Nephron progenitor cell (in vitro differentiated cells): ENCODE measurements at regions not wholly inside any gene's neighbourhood (a gene's known extent, or its start where the extent isn't known, plus 50 kb on each side); places are given as distances from the start of the nearest gene placed in this dataset.

Experiments
- DNase-seq: peaks from one replicate; pipeline ENCODE4 v3.0.0; 2021
- H3K27ac Mint-ChIP-seq: 2 replicates; pipeline ENCODE4 v1.8.0; 2021; ENCODE audit warnings: mild to moderate bottlenecking, moderate library complexity, mixed read lengths
- H3K27me3 Mint-ChIP-seq: 2 replicates; pipeline ENCODE4 v1.8.0; 2021; ENCODE audit warnings: mild to moderate bottlenecking, low read depth, mixed read lengths; ENCODE audit not compliant: poor library complexity
- H3K36me3 Mint-ChIP-seq: 2 replicates; pipeline ENCODE4 v1.8.0; 2021; ENCODE audit warnings: low read depth, mixed read lengths
- H3K4me1 Mint-ChIP-seq: 2 replicates; pipeline ENCODE4 v1.8.0; 2021; ENCODE audit warnings: mixed read lengths
- H3K4me3 Mint-ChIP-seq: 2 replicates; pipeline ENCODE4 v1.8.0; 2021; ENCODE audit warnings: mild to moderate bottlenecking, moderate library complexity, mixed read lengths
- H3K9me3 Mint-ChIP-seq: 2 replicates; pipeline ENCODE4 v1.8.0; 2021; ENCODE audit warnings: mild to moderate bottlenecking, moderate library complexity, mixed read lengths
- TF ChIP-seq, protein P1 (sequence below): fragments of 200-600 bp; sonication (generic); IDR thresholded peaks from 2 replicates; pipeline ENCODE4 v1.5.0; 2021; ENCODE audit warnings: antibody characterized with exemption

DNA sequence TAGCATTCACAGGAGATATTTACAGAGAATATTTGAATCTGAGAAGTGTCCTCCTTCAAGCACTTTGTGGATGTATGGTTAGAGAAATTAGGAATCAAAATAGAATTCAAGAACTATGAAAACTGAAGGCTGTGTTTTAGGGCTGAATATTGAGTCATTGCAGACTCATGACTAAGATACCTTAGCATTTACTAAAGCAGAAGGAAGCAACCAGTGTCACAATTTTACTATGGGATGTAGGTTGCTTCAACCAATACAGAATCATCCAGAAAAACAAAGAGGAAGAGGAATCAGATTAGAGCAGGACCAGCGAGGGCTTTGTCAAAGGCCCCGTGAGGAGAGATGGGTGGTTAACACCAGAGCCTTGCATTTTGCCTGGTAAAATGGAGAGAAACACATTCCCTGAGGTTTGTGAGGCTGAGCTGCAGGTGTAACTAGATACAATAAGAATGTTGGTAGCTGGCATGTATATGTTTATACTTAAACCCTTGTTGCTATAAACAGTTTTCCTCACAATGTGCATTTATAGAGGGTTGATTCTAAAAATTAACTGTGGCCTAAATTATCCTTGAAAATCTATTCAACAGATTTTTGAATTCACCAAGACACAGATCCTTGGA is 518.1 kb downstream of the AGTPBP1 start:
- TF ChIP-seq, protein P1, sequence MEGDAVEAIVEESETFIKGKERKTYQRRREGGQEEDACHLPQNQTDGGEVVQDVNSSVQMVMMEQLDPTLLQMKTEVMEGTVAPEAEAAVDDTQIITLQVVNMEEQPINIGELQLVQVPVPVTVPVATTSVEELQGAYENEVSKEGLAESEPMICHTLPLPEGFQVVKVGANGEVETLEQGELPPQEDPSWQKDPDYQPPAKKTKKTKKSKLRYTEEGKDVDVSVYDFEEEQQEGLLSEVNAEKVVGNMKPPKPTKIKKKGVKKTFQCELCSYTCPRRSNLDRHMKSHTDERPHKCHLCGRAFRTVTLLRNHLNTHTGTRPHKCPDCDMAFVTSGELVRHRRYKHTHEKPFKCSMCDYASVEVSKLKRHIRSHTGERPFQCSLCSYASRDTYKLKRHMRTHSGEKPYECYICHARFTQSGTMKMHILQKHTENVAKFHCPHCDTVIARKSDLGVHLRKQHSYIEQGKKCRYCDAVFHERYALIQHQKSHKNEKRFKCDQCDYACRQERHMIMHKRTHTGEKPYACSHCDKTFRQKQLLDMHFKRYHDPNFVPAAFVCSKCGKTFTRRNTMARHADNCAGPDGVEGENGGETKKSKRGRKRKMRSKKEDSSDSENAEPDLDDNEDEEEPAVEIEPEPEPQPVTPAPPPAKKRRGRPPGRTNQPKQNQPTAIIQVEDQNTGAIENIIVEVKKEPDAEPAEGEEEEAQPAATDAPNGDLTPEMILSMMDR: no peak
- no peaks in the 10 kb centered on the region for H3K36me3 Mint-ChIP-seq
- H3K27me3 Mint-ChIP-seq: peaks cover 3% of the 10 kb centered on the region
- no peak for DNase-seq
- no peak overlapping the region for H3K4me3 Mint-ChIP-seq
- peaks cover 20% of the 10 kb centered on the region for H3K4me1 Mint-ChIP-seq
- H3K27ac Mint-ChIP-seq: no peak overlapping the region
- no peaks in the 10 kb centered on the region for H3K9me3 Mint-ChIP-seq

- H3K27ac Mint-ChIP-seq: no peak overlapping the region
- peaks cover 30% of the 10 kb centered on the region for H3K4me1 Mint-ChIP-seq
- H3K9me3 Mint-ChIP-seq: no peaks in the 10 kb centered on the region
- no peak for DNase-seq
- H3K27me3 Mint-ChIP-seq: peaks cover 6% of the 10 kb centered on the region
- no peak overlapping the region for H3K4me3 Mint-ChIP-seq
- TF ChIP-seq, protein P1: no peak
- no peaks in the 10 kb centered on the region for H3K36me3 Mint-ChIP-seq
These were observed 525.2 kb downstream of the AGTPBP1 start for GRCh38 chr9:85216601-85217000.

DNA sequence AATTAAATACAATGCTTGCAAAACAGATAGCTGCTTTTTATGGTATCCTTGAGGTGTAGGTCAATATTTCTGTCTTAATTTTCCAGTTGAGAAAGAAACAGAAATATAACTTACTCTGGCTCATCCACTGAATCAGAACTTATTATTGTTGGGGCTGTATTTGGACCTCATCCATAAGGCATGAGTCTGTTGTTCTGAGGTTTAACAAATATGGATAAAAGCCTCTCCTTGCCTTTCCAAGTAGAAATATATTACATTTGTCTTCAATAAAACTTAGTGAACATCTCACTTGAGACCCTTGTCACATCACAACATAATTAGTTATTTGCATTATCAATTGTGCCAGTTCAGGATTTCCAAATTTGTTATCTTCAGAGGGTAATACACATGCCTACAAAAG is 525.8 kb downstream of the AGTPBP1 start:
- peaks cover 6% of the 10 kb centered on the region for H3K27me3 Mint-ChIP-seq
- TF ChIP-seq, protein P1: no peak
- no peak overlapping the region for H3K27ac Mint-ChIP-seq
- no peak overlapping the region for H3K4me3 Mint-ChIP-seq
- H3K9me3 Mint-ChIP-seq: no peaks in the 10 kb centered on the region
- no peak for DNase-seq
- peaks cover 33% of the 10 kb centered on the region for H3K4me1 Mint-ChIP-seq
- H3K36me3 Mint-ChIP-seq: no peaks in the 10 kb centered on the region

GRCh38 chr9:85215416-85215815 is 526.3 kb downstream of the AGTPBP1 start:
- no peak overlapping the region for H3K27ac Mint-ChIP-seq
- H3K4me1 Mint-ChIP-seq: peaks cover 36% of the 10 kb centered on the region
- no peaks in the 10 kb centered on the region for H3K36me3 Mint-ChIP-seq
- H3K4me3 Mint-ChIP-seq: no peak overlapping the region
- H3K27me3 Mint-ChIP-seq: peaks cover 6% of the 10 kb centered on the region
- H3K9me3 Mint-ChIP-seq: no peaks in the 10 kb centered on the region
- TF ChIP-seq, protein P1: no peak
- no peak for DNase-seq

- Mint-ChIP-seq H3K36me3 (no peaks in the 10 kb centered on the region), H3K4me3 (no peak overlapping the region), H3K27ac (peak overlapping the region; percentile 5), H3K27me3 (peaks cover 3% of the 10 kb centered on the region), H3K4me1 (peaks cover 36% of the 10 kb centered on the region), H3K9me3 (no peaks in the 10 kb centered on the region)
- TF ChIP-seq, protein P1: no peak
- DNase-seq: no peak
These were observed 527.8 kb downstream of the AGTPBP1 start for GRCh38 chr9:85213650-85214607.
